ENCODE measurements at regions not wholly inside any gene's neighbourhood (a gene's known extent, or its start where the extent isn't known, plus 50 kb on each side); places are given as distances from the start of the nearest gene placed in this dataset.
"Not testable (repeated sequence)": the region's sequence is repeated elsewhere in the genome, so short reads cannot be mapped to it uniquely, and the experiment has no call there.

DNA sequence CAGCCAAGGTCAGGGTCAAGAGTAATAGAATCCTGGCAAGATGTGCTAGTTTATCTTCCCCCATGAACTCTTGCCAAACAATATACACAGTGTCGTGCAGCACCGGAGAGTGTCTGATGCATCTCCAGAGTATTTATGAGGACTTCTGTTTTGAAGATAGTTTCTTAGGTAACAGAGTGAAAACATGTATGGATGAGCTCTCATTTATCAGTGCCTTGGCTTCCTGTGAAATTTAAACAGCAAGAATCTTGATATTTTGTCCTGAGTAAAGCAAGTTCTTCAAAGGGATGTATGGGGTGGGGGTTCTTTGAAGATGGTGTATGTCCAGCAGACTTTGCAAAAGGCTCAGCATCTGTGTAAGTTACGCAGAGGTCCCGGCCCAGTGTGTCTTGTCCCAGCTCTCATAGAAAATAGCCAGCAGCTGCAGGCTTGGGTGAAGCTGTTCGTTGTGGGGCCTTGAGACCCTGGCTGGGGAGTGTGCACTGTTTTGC is 361.0 kb upstream of the NT5C1B start:
- intact Hi-C loops (cut with DNase I) = no loop called here
- no peaks in the 10 kb centered on the region for H3K27me3 ChIP-seq (ENCODE audit: low read depth)
- DNase-seq (no peak), ATAC-seq (no peak)
- no peaks in the 10 kb centered on the region for H3K36me3 ChIP-seq
- no peak overlapping the region for H3K4me3 ChIP-seq
- H3K9me3 ChIP-seq = no peaks in the 10 kb centered on the region
- TF ChIP-seq, protein P1, sequence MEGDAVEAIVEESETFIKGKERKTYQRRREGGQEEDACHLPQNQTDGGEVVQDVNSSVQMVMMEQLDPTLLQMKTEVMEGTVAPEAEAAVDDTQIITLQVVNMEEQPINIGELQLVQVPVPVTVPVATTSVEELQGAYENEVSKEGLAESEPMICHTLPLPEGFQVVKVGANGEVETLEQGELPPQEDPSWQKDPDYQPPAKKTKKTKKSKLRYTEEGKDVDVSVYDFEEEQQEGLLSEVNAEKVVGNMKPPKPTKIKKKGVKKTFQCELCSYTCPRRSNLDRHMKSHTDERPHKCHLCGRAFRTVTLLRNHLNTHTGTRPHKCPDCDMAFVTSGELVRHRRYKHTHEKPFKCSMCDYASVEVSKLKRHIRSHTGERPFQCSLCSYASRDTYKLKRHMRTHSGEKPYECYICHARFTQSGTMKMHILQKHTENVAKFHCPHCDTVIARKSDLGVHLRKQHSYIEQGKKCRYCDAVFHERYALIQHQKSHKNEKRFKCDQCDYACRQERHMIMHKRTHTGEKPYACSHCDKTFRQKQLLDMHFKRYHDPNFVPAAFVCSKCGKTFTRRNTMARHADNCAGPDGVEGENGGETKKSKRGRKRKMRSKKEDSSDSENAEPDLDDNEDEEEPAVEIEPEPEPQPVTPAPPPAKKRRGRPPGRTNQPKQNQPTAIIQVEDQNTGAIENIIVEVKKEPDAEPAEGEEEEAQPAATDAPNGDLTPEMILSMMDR (IDR thresholded peaks at IDR 0.05) = no peak
- peaks cover 4% of the 10 kb centered on the region for H3K4me1 ChIP-seq
- no peak overlapping the region for H3K27ac ChIP-seq

DNA sequence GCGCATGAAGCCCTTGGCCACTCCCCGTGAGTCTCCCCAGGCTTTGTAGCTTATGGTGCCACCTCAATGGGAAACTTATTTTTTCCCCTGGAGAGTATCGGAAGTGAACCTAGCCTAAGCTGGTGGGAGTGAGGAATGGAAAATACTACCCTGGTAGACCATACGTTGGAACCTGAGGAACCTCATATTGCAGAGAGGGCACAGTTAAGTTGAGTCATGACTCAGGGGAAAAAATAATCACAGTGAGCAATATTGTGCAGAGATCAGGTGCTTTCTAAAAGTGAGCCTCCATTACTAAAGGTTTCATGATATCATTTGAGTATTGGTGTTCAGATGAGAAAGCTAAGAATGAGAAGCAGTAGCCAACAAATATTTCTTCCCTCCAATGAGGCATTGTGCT is 360.5 kb upstream of the NT5C1B start:
- Histone ChIP-seq H3K27ac (no peak overlapping the region), H3K4me1 (peaks cover 4% of the 10 kb centered on the region), H3K4me3 (no peak overlapping the region), H3K36me3 (no peaks in the 10 kb centered on the region), H3K27me3 (ENCODE audit: low read depth) (no peaks in the 10 kb centered on the region), H3K9me3 (no peaks in the 10 kb centered on the region)
- ATAC-seq (no peak), DNase-seq (no peak)
- TF ChIP-seq, protein P1 (IDR thresholded peaks at IDR 0.05) = no peak
- intact Hi-C loops (cut with DNase I) = no loop called here

DNA sequence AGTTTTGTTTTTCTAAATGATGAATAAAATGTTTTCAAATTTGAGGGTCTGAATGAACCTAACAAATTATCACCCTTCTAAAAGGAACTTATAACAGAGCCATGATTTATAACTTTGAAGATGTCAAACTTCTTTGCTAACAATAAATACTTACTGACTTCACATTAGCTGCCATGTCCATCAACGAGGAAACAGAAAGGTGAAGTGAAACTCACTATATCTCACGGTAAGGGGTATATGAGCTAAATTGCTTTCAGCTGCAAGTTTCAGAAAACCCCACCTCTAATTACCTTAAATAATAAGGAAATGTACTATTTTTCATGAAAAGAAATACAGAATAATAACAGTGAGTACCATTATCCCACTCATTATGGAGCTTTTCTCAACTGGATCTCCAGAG is 350.8 kb upstream of the NT5C1B start:
- TF ChIP-seq, protein P1 (IDR thresholded peaks at IDR 0.05) = no peak
- Histone ChIP-seq H3K4me1 (no peaks in the 10 kb centered on the region), H3K27me3 (ENCODE audit: low read depth) (no peaks in the 10 kb centered on the region), H3K9me3 (no peaks in the 10 kb centered on the region), H3K4me3 (no peak overlapping the region), H3K27ac (no peak overlapping the region), H3K36me3 (no peaks in the 10 kb centered on the region)
- ATAC-seq (no peak), DNase-seq (no peak)
- intact Hi-C loops (cut with DNase I) = no loop called here

DNA sequence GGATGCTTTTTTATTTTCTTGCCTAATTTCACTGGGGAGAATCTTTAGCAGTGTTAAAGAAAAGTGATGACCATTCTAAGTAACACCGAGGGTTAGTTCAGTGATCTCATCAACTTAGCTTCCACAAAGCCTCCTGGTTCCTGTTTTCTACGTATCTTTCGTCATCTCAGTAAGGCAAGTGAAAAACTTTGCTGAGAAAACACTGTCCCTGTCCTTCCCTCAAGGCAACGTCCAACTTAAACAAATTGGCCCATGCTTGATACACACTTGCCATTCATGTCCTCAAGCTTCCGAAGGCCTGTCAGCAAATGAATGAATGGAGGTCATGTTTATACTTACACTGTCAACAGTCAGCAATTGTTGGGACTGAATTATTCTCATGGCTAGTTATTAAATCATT is 350.4 kb upstream of the NT5C1B start:
- H3K36me3 ChIP-seq; H3K4me3 ChIP-seq; H3K27ac ChIP-seq; intact Hi-C loops (cut with DNase I); DNase-seq; H3K9me3 ChIP-seq; H3K4me1 ChIP-seq; ATAC-seq; H3K27me3 ChIP-seq (ENCODE audit: low read depth): not testable (repeated sequence)

DNA sequence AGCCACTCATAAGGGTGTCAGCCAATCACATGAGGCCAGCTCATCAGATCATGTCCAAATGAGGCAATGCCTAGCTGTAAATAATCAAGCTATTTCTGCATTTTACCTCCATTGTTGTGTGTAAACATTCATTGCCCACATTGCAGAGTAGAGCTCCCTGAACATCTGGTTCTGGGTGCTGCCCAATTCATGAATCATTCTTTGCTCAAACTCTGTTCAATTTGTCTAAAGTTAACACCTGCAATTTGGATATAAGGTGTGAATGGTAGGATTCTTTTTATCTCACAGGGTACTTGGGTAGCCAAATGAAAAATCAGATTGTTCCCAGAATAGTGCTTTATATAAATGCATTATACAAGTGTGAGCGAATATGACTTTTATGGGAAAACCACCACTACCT is 345.5 kb upstream of the NT5C1B start:
- Histone ChIP-seq H3K4me1 (no peaks in the 10 kb centered on the region), H3K4me3 (no peak overlapping the region), H3K36me3 (no peaks in the 10 kb centered on the region), H3K9me3 (no peaks in the 10 kb centered on the region), H3K27me3 (ENCODE audit: low read depth) (no peaks in the 10 kb centered on the region), H3K27ac (no peak overlapping the region)
- DNase-seq = no peak
- intact Hi-C loops (cut with DNase I) = no loop called here
- TF ChIP-seq, protein P1 (IDR thresholded peaks at IDR 0.05) = no peak
- no peak for ATAC-seq

DNA sequence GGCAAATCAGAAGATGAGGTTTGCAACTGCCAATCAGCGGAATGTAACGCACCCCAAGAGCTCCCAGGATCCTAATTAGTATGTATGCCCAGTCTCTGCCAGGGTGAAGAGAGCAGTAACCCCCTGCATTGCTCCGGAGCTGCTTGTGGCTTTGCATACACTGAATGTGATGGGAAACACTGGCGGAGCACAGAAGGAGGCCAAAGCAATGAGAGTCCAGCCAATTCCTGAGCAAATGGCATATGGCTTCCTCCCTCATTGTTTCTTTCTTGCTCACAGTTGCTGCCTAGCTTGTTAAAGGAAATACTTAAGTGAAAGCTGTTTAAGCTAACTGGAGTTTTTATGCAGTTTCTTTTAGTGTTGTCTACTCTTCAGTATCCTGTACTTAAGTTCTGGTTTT is 343.5 kb upstream of the NT5C1B start:
- TF ChIP-seq, protein P1 (IDR thresholded peaks at IDR 0.05) = no peak
- no peak for ATAC-seq
- no peak for DNase-seq
- Histone ChIP-seq H3K36me3 (no peaks in the 10 kb centered on the region), H3K27ac (no peak overlapping the region), H3K4me3 (no peak overlapping the region), H3K27me3 (ENCODE audit: low read depth) (no peaks in the 10 kb centered on the region), H3K4me1 (no peaks in the 10 kb centered on the region), H3K9me3 (no peaks in the 10 kb centered on the region)
- intact Hi-C loops (cut with DNase I) = no loop called here

Measured in lower lobe of right lung (tissue), 2 donors.